ENCODE measurements at regions not wholly inside any gene's neighbourhood (a gene's known extent, or its start where the extent isn't known, plus 50 kb on each side); places are given as distances from the start of the nearest gene placed in this dataset.
A peak's percentile ranks its signal among the peaks of the same experiment; 100 is the strongest.
"Not testable (repeated sequence)": the region's sequence is repeated elsewhere in the genome, so short reads cannot be mapped to it uniquely, and the experiment has no call there.

GRCh38 chr3:81823882-81824395 lies 62.5 kb upstream of the GBE1 start:
- no peak for DNase-seq (ENCODE audit: low read depth in 6 of 9, low spot score in 9 of 9)
- H3K27ac ChIP-seq (ENCODE audit: low read depth in 1 of 2, low read length in 1 of 2), result no peak overlapping the region
- 11% methylated on average over 2 of the region's 2 CpGs for WGBS

DNA sequence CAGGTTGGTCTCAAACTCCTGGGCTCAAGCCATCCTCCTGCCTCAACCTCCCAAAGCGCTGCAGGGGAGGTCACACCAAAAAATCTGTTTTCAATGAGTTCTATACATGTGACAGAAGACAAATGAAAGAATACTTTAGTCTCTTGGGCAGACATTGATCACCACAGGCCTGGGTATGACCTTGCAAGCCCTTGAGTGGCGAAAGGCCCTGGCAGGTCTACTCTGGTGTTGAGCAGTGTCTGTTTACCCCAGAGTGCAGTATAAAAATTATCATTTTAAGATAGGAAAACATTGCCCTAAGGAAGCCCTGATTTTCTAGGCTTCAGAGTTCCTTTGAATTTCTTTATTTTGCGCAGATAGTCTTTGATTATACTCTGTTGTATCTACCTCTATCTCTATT lies 61.6 kb upstream of the GBE1 start:
- no peaks in the 10 kb centered on the region for H3K9me3 ChIP-seq (ENCODE audit: control insufficient read depth in 2 of 2, insufficient read depth in 1 of 2, low read length in 1 of 2)
- H3K4me1 ChIP-seq (ENCODE audit: control insufficient read depth in 2 of 2, insufficient read depth in 2 of 2, low read length in 2 of 2), result peaks cover 0 to under 1% of the 10 kb centered on the region in 2 donors
- H3K4me3 ChIP-seq (ENCODE audit: low read length in 2 of 2), result no peak overlapping the region
- H3K27me3 ChIP-seq (ENCODE audit: control insufficient read depth in 2 of 2, insufficient read depth in 1 of 2, low read length in 1 of 2), result no peaks in the 10 kb centered on the region
- no peak overlapping the region for H3K27ac ChIP-seq (ENCODE audit: low read depth in 1 of 2, low read length in 1 of 2)
- DNase-seq (ENCODE audit: low read depth in 6 of 9, low spot score in 9 of 9), result no peak
- WGBS, result 99% methylated on average over 3 of the region's 3 CpGs
- no peaks in the 10 kb centered on the region for H3K36me3 ChIP-seq (ENCODE audit: control insufficient read depth in 2 of 2, insufficient read depth in 2 of 2, low read length in 1 of 2)

More at GRCh38 chr3:81823882-81824395, 62.5 kb upstream of the GBE1 start:
- no peaks in the 10 kb centered on the region for H3K4me1 ChIP-seq (ENCODE audit: control insufficient read depth in 2 of 2, insufficient read depth in 2 of 2, low read length in 2 of 2)
- no peaks in the 10 kb centered on the region for H3K36me3 ChIP-seq (ENCODE audit: control insufficient read depth in 2 of 2, insufficient read depth in 2 of 2, low read length in 1 of 2)
- H3K9me3 ChIP-seq (ENCODE audit: control insufficient read depth in 2 of 2, insufficient read depth in 1 of 2, low read length in 1 of 2), result no peaks in the 10 kb centered on the region
- H3K4me3 ChIP-seq (ENCODE audit: low read length in 2 of 2), result no peak overlapping the region
- H3K27me3 ChIP-seq (ENCODE audit: control insufficient read depth in 2 of 2, insufficient read depth in 1 of 2, low read length in 1 of 2), result no peaks in the 10 kb centered on the region

- H3K4me1 ChIP-seq (ENCODE audit: control insufficient read depth in 2 of 2, insufficient read depth in 2 of 2, low read length in 2 of 2), result peaks cover 0 to 19% of the 10 kb centered on the region in 2 donors
- peaks cover 0 to 11% of the 10 kb centered on the region in 2 donors for H3K9me3 ChIP-seq (ENCODE audit: control insufficient read depth in 2 of 2, insufficient read depth in 1 of 2, low read length in 1 of 2)
- H3K36me3 ChIP-seq (ENCODE audit: control insufficient read depth in 2 of 2, insufficient read depth in 2 of 2, low read length in 1 of 2), result no peaks in the 10 kb centered on the region
- H3K4me3 ChIP-seq (ENCODE audit: low read length in 2 of 2), result no peak overlapping the region
- peak in 5 of 9 donors; percentile 10 to 63 (median 30) for DNase-seq (ENCODE audit: low read depth in 6 of 9, low spot score in 9 of 9)
- H3K27me3 ChIP-seq (ENCODE audit: control insufficient read depth in 2 of 2, insufficient read depth in 1 of 2, low read length in 1 of 2), result no peaks in the 10 kb centered on the region
- 43% methylated on average over 8 of the region's 8 CpGs for WGBS
- peak overlapping the region; percentile 64 to 69 for H3K27ac ChIP-seq (ENCODE audit: low read depth in 1 of 2, low read length in 1 of 2)
Measured at GRCh38 chr3:81816473-81817250, 55.2 kb upstream of the GBE1 start.

- H3K27ac ChIP-seq (ENCODE audit: low read depth in 1 of 2, low read length in 1 of 2); H3K36me3 ChIP-seq (ENCODE audit: control insufficient read depth in 2 of 2, insufficient read depth in 2 of 2, low read length in 1 of 2); H3K27me3 ChIP-seq (ENCODE audit: control insufficient read depth in 2 of 2, insufficient read depth in 1 of 2, low read length in 1 of 2); DNase-seq (ENCODE audit: low read depth in 6 of 9, low spot score in 9 of 9); H3K4me3 ChIP-seq (ENCODE audit: low read length in 2 of 2): not testable (repeated sequence)
- over 99% methylated on average over 25 of the region's 25 CpGs for WGBS
- peaks cover 0 to 16% of the 10 kb centered on the region in 2 donors for H3K4me1 ChIP-seq (ENCODE audit: control insufficient read depth in 2 of 2, insufficient read depth in 2 of 2, low read length in 2 of 2)
- peaks cover 0 to 16% of the 10 kb centered on the region in 2 donors for H3K9me3 ChIP-seq (ENCODE audit: control insufficient read depth in 2 of 2, insufficient read depth in 1 of 2, low read length in 1 of 2)
Measured at GRCh38 chr3:81812098-81812497, 50.7 kb upstream of the GBE1 start.

All from thymus (tissue), 11 donors.